WERI-Rb-1 (cell line): ENCODE measurements at regions not wholly inside any gene's neighbourhood (a gene's known extent, or its start where the extent isn't known, plus 50 kb on each side); places are given as distances from the start of the nearest gene placed in this dataset.
"Not testable (repeated sequence)": the region's sequence is repeated elsewhere in the genome, so short reads cannot be mapped to it uniquely, and the experiment has no call there.

Source experiments
- DNase-seq: peaks from one replicate; pipeline ENCODE4 v3.0.0-alpha.2; 2020
- H3K27ac ChIP-seq: fragments of 250-450 bp; sonication (Bioruptor Pico); 2 replicates; pipeline ENCODE4 v1.5.1; 2020; ENCODE audit warnings: mild to moderate bottlenecking, moderate library complexity
- H3K27me3 ChIP-seq: fragments of 250-450 bp; sonication (Bioruptor Pico); 2 replicates; pipeline ENCODE4 v1.5.1; 2021; ENCODE audit warnings: mild to moderate bottlenecking, low read depth, moderate library complexity; ENCODE audit not compliant: insufficient read depth, severe bottlenecking
- H3K36me3 ChIP-seq: fragments of 250-450 bp; sonication (Bioruptor Pico); 2 replicates; pipeline ENCODE4 v1.5.1; 2020; ENCODE audit warnings: mild to moderate bottlenecking, moderate library complexity
- H3K4me3 ChIP-seq: 2 replicates; pipeline ENCODE4 v1.5.1; 2011; ENCODE audit warnings: low read depth, mild to moderate bottlenecking, control low read depth, low read length
- H3K9me3 ChIP-seq: fragments of 250-450 bp; sonication (Bioruptor Pico); 2 replicates; pipeline ENCODE4 v1.5.1; 2021; ENCODE audit warnings: mild to moderate bottlenecking, moderate library complexity; ENCODE audit not compliant: severe bottlenecking
- CTCF ChIP-seq: IDR thresholded peaks from 2 replicates; pipeline ENCODE4 v1.5.1; 2011; ENCODE audit warnings: low read depth, mild to moderate bottlenecking, control low read depth, inconsistent platforms, low read length

- Histone ChIP-seq H3K27me3 (no peaks in the 10 kb centered on the region), H3K9me3 (no peaks in the 10 kb centered on the region), H3K27ac (no peak overlapping the region), H3K36me3 (no peaks in the 10 kb centered on the region), H3K4me3 (no peak overlapping the region)
- DNase-seq = no peak
- TF ChIP-seq CTCF = no peak
Observed at GRCh38 chr11:101786421-101786820, 128.4 kb upstream of the CEP126 start.

- H3K27me3 ChIP-seq, DNase-seq, H3K9me3 ChIP-seq, H3K36me3 ChIP-seq, H3K4me3 ChIP-seq, H3K27ac ChIP-seq: not testable (repeated sequence)
Observed at GRCh38 chr11:101779167-101779566, 135.6 kb upstream of the CEP126 start.

- no peak for DNase-seq
- Histone ChIP-seq H3K36me3 (no peaks in the 10 kb centered on the region), H3K27me3 (no peaks in the 10 kb centered on the region), H3K4me3 (no peak overlapping the region), H3K9me3 (peaks cover 4% of the 10 kb centered on the region), H3K27ac (no peak overlapping the region)
- TF ChIP-seq CTCF = no peak
Observed at GRCh38 chr11:101777476-101777875, 137.3 kb upstream of the CEP126 start.

GRCh38 chr11:101775033-101775432 is 139.8 kb upstream of the CEP126 start:
- Histone ChIP-seq H3K27ac (no peak overlapping the region), H3K36me3 (no peaks in the 10 kb centered on the region), H3K9me3 (peaks cover 4% of the 10 kb centered on the region), H3K4me3 (no peak overlapping the region), H3K27me3 (no peaks in the 10 kb centered on the region)
- DNase-seq = no peak
- TF ChIP-seq CTCF = no peak

- Histone ChIP-seq H3K27ac (no peak overlapping the region), H3K27me3 (no peaks in the 10 kb centered on the region), H3K36me3 (no peaks in the 10 kb centered on the region), H3K4me3 (no peak overlapping the region), H3K9me3 (no peaks in the 10 kb centered on the region)
- no peak for TF ChIP-seq CTCF
- DNase-seq = no peak
Observed at GRCh38 chr11:101770648-101771047, 144.2 kb upstream of the CEP126 start.

- Histone ChIP-seq H3K27me3 (no peaks in the 10 kb centered on the region), H3K27ac (no peak overlapping the region), H3K36me3 (no peaks in the 10 kb centered on the region), H3K4me3 (no peak overlapping the region), H3K9me3 (no peaks in the 10 kb centered on the region)
- TF ChIP-seq CTCF = no peak
- no peak for DNase-seq
Observed at GRCh38 chr11:101765932-101766331, 148.9 kb upstream of the CEP126 start.
